ENCODE measurements at regions not wholly inside any gene's neighbourhood (a gene's known extent, or its start where the extent isn't known, plus 50 kb on each side); places are given as distances from the start of the nearest gene placed in this dataset.

- TF ChIP-seq PKNOX1 (IDR thresholded peaks at IDR 0.05): no peak
- no peak for TF ChIP-seq ZNF384 (IDR thresholded peaks at IDR 0.05)
These were observed 56.3 kb upstream of the SOX6 start for GRCh38 chr11:16412525-16413172.
